ENCODE measurements at regions not wholly inside any gene's neighbourhood (a gene's known extent, or its start where the extent isn't known, plus 50 kb on each side); places are given as distances from the start of the nearest gene placed in this dataset.
"Not testable (repeated sequence)": the region's sequence is repeated elsewhere in the genome, so short reads cannot be mapped to it uniquely, and the experiment has no call there.

- not testable (repeated sequence) for H3K9me3 ChIP-seq (ENCODE audit: control insufficient read depth in 2 of 2, insufficient read depth in 1 of 2, low read length in 1 of 2); H3K27ac ChIP-seq (ENCODE audit: low read depth in 1 of 2, low read length in 1 of 2); H3K4me1 ChIP-seq (ENCODE audit: control insufficient read depth in 2 of 2, insufficient read depth in 2 of 2, low read length in 2 of 2); H3K27me3 ChIP-seq (ENCODE audit: control insufficient read depth in 2 of 2, insufficient read depth in 1 of 2, low read length in 1 of 2); H3K36me3 ChIP-seq (ENCODE audit: control insufficient read depth in 2 of 2, insufficient read depth in 2 of 2, low read length in 1 of 2); DNase-seq (ENCODE audit: low read depth in 6 of 9, low spot score in 9 of 9); H3K4me3 ChIP-seq (ENCODE audit: low read length in 2 of 2)
- WGBS, result 90% methylated on average over 3 of the region's 3 CpGs
These were observed 315.9 kb upstream of the ESRRG start for GRCh38 chr1:217039139-217039538.

GRCh38 chr1:217036757-217037156 lies 313.5 kb upstream of the ESRRG start:
- Histone ChIP-seq H3K27me3 (ENCODE audit: control insufficient read depth in 2 of 2, insufficient read depth in 1 of 2, low read length in 1 of 2) (no peaks in the 10 kb centered on the region), H3K4me1 (ENCODE audit: control insufficient read depth in 2 of 2, insufficient read depth in 2 of 2, low read length in 2 of 2) (no peaks in the 10 kb centered on the region), H3K36me3 (ENCODE audit: control insufficient read depth in 2 of 2, insufficient read depth in 2 of 2, low read length in 1 of 2) (no peaks in the 10 kb centered on the region), H3K9me3 (ENCODE audit: control insufficient read depth in 2 of 2, insufficient read depth in 1 of 2, low read length in 1 of 2) (peaks cover 0 to 4% of the 10 kb centered on the region in 2 donors), H3K4me3 (ENCODE audit: low read length in 2 of 2) (no peak overlapping the region), H3K27ac (ENCODE audit: low read depth in 1 of 2, low read length in 1 of 2) (no peak overlapping the region)
- 90% methylated on average over 3 of the region's 3 CpGs for WGBS
- DNase-seq (ENCODE audit: low read depth in 6 of 9, low spot score in 9 of 9), result no peak

GRCh38 chr1:217032715-217033367 lies 309.6 kb upstream of the ESRRG start:
- Histone ChIP-seq H3K27ac (ENCODE audit: low read depth in 1 of 2, low read length in 1 of 2) (no peak overlapping the region), H3K27me3 (ENCODE audit: control insufficient read depth in 2 of 2, insufficient read depth in 1 of 2, low read length in 1 of 2) (no peaks in the 10 kb centered on the region), H3K4me1 (ENCODE audit: control insufficient read depth in 2 of 2, insufficient read depth in 2 of 2, low read length in 2 of 2) (no peaks in the 10 kb centered on the region), H3K9me3 (ENCODE audit: control insufficient read depth in 2 of 2, insufficient read depth in 1 of 2, low read length in 1 of 2) (peaks cover 0 to under 1% of the 10 kb centered on the region in 2 donors), H3K36me3 (ENCODE audit: control insufficient read depth in 2 of 2, insufficient read depth in 2 of 2, low read length in 1 of 2) (no peaks in the 10 kb centered on the region), H3K4me3 (ENCODE audit: low read length in 2 of 2) (no peak overlapping the region)
- WGBS, result 95% methylated on average over 4 of the region's 4 CpGs
- DNase-seq (ENCODE audit: low read depth in 6 of 9, low spot score in 9 of 9), result no peak

GRCh38 chr1:217029281-217030157 lies 306.3 kb upstream of the ESRRG start:
- H3K36me3 ChIP-seq (ENCODE audit: control insufficient read depth in 2 of 2, insufficient read depth in 2 of 2, low read length in 1 of 2), result no peaks in the 10 kb centered on the region
- H3K27me3 ChIP-seq (ENCODE audit: control insufficient read depth in 2 of 2, insufficient read depth in 1 of 2, low read length in 1 of 2), result no peaks in the 10 kb centered on the region
- no peaks in the 10 kb centered on the region for H3K9me3 ChIP-seq (ENCODE audit: control insufficient read depth in 2 of 2, insufficient read depth in 1 of 2, low read length in 1 of 2)
- no peaks in the 10 kb centered on the region for H3K4me1 ChIP-seq (ENCODE audit: control insufficient read depth in 2 of 2, insufficient read depth in 2 of 2, low read length in 2 of 2)
- DNase-seq (ENCODE audit: low read depth in 6 of 9, low spot score in 9 of 9), result peak in 1 of 9 donors; percentile 7
- no peak overlapping the region for H3K4me3 ChIP-seq (ENCODE audit: low read length in 2 of 2)
- peak overlapping the region in 1 of 2 donors; percentile 22 for H3K27ac ChIP-seq (ENCODE audit: low read depth in 1 of 2, low read length in 1 of 2)
- 73% methylated on average over 13 of the region's 13 CpGs for WGBS

- DNase-seq (ENCODE audit: low read depth in 6 of 9, low spot score in 9 of 9), result peak in 1 of 9 donors; percentile 7
- Histone ChIP-seq H3K27me3 (ENCODE audit: control insufficient read depth in 2 of 2, insufficient read depth in 1 of 2, low read length in 1 of 2) (no peaks in the 10 kb centered on the region), H3K4me1 (ENCODE audit: control insufficient read depth in 2 of 2, insufficient read depth in 2 of 2, low read length in 2 of 2) (no peaks in the 10 kb centered on the region), H3K9me3 (ENCODE audit: control insufficient read depth in 2 of 2, insufficient read depth in 1 of 2, low read length in 1 of 2) (no peaks in the 10 kb centered on the region), H3K36me3 (ENCODE audit: control insufficient read depth in 2 of 2, insufficient read depth in 2 of 2, low read length in 1 of 2) (no peaks in the 10 kb centered on the region), H3K27ac (ENCODE audit: low read depth in 1 of 2, low read length in 1 of 2) (no peak overlapping the region), H3K4me3 (ENCODE audit: low read length in 2 of 2) (no peak overlapping the region)
- 61% methylated on average over 4 of the region's 4 CpGs for whole genome bisulfite sequencing
These were observed 304.3 kb upstream of the ESRRG start for GRCh38 chr1:217027403-217028080.

GRCh38 chr1:217026531-217026930 lies 303.3 kb upstream of the ESRRG start:
- no peak for DNase-seq (ENCODE audit: low read depth in 6 of 9, low spot score in 9 of 9)
- Histone ChIP-seq H3K4me3 (ENCODE audit: low read length in 2 of 2) (no peak overlapping the region), H3K27me3 (ENCODE audit: control insufficient read depth in 2 of 2, insufficient read depth in 1 of 2, low read length in 1 of 2) (no peaks in the 10 kb centered on the region), H3K27ac (ENCODE audit: low read depth in 1 of 2, low read length in 1 of 2) (no peak overlapping the region), H3K4me1 (ENCODE audit: control insufficient read depth in 2 of 2, insufficient read depth in 2 of 2, low read length in 2 of 2) (no peaks in the 10 kb centered on the region), H3K9me3 (ENCODE audit: control insufficient read depth in 2 of 2, insufficient read depth in 1 of 2, low read length in 1 of 2) (no peaks in the 10 kb centered on the region), H3K36me3 (ENCODE audit: control insufficient read depth in 2 of 2, insufficient read depth in 2 of 2, low read length in 1 of 2) (no peaks in the 10 kb centered on the region)
- 88% methylated on average over 2 of the region's 2 CpGs for WGBS

- H3K27me3 ChIP-seq (ENCODE audit: control insufficient read depth in 2 of 2, insufficient read depth in 1 of 2, low read length in 1 of 2), result no peaks in the 10 kb centered on the region
- no peaks in the 10 kb centered on the region for H3K4me1 ChIP-seq (ENCODE audit: control insufficient read depth in 2 of 2, insufficient read depth in 2 of 2, low read length in 2 of 2)
- H3K4me3 ChIP-seq (ENCODE audit: low read length in 2 of 2), result no peak overlapping the region
- DNase-seq (ENCODE audit: low read depth in 6 of 9, low spot score in 9 of 9), result no peak
- no peaks in the 10 kb centered on the region for H3K9me3 ChIP-seq (ENCODE audit: control insufficient read depth in 2 of 2, insufficient read depth in 1 of 2, low read length in 1 of 2)
- H3K36me3 ChIP-seq (ENCODE audit: control insufficient read depth in 2 of 2, insufficient read depth in 2 of 2, low read length in 1 of 2), result no peaks in the 10 kb centered on the region
- H3K27ac ChIP-seq (ENCODE audit: low read depth in 1 of 2, low read length in 1 of 2), result no peak overlapping the region
These were observed 302.2 kb upstream of the ESRRG start for GRCh38 chr1:217025381-217025780.

GRCh38 chr1:217024911-217025310 lies 301.7 kb upstream of the ESRRG start:
- 91% methylated on average over 4 of the region's 4 CpGs for WGBS

GRCh38 chr1:217021956-217022355 lies 298.7 kb upstream of the ESRRG start:
- Histone ChIP-seq H3K9me3 (ENCODE audit: control insufficient read depth in 2 of 2, insufficient read depth in 1 of 2, low read length in 1 of 2) (no peaks in the 10 kb centered on the region), H3K4me1 (ENCODE audit: control insufficient read depth in 2 of 2, insufficient read depth in 2 of 2, low read length in 2 of 2) (no peaks in the 10 kb centered on the region), H3K36me3 (ENCODE audit: control insufficient read depth in 2 of 2, insufficient read depth in 2 of 2, low read length in 1 of 2) (no peaks in the 10 kb centered on the region), H3K27ac (ENCODE audit: low read depth in 1 of 2, low read length in 1 of 2) (no peak overlapping the region), H3K4me3 (ENCODE audit: low read length in 2 of 2) (no peak overlapping the region), H3K27me3 (ENCODE audit: control insufficient read depth in 2 of 2, insufficient read depth in 1 of 2, low read length in 1 of 2) (no peaks in the 10 kb centered on the region)
- 93% methylated on average over 2 of the region's 2 CpGs for WGBS
- DNase-seq (ENCODE audit: low read depth in 6 of 9, low spot score in 9 of 9), result no peak

More at GRCh38 chr1:217024911-217025310, 301.7 kb upstream of the ESRRG start:
- H3K4me1 ChIP-seq (ENCODE audit: control insufficient read depth in 2 of 2, insufficient read depth in 2 of 2, low read length in 2 of 2), result no peaks in the 10 kb centered on the region
- H3K4me3 ChIP-seq (ENCODE audit: low read length in 2 of 2), result no peak overlapping the region
- H3K27ac ChIP-seq (ENCODE audit: low read depth in 1 of 2, low read length in 1 of 2), result no peak overlapping the region
- no peak for DNase-seq (ENCODE audit: low read depth in 6 of 9, low spot score in 9 of 9)
- no peaks in the 10 kb centered on the region for H3K9me3 ChIP-seq (ENCODE audit: control insufficient read depth in 2 of 2, insufficient read depth in 1 of 2, low read length in 1 of 2)
- no peaks in the 10 kb centered on the region for H3K27me3 ChIP-seq (ENCODE audit: control insufficient read depth in 2 of 2, insufficient read depth in 1 of 2, low read length in 1 of 2)
- H3K36me3 ChIP-seq (ENCODE audit: control insufficient read depth in 2 of 2, insufficient read depth in 2 of 2, low read length in 1 of 2), result no peaks in the 10 kb centered on the region

Data from thymus (tissue), 11 donors.